IMR-90 (cell line): ENCODE measurements at regions not wholly inside any gene's neighbourhood (a gene's known extent, or its start where the extent isn't known, plus 50 kb on each side); places are given as distances from the start of the nearest gene placed in this dataset.

Experiments
- ATAC-seq: fragments of 200-7000 bp; cut with Tn5 transposase; 2 replicates; pipeline ENCODE4 v1.9.1; 2020; ENCODE audit warnings: low read depth, mild to moderate bottlenecking, moderate library complexity
- BruUV-seq: library from RNA; stranded (reverse); fragments of 400-500 nt; replicated peaks from 2 replicates; lab custom pipeline; 2021; lab: Mats Ljungman, UMichigan
- CTCF ChIA-PET: fragments of 300-600 bp; formaldehyde crosslinking; extraction: SDS; loops from one replicate; lab custom pipeline; 2021; ENCODE audit warnings: antibody characterized with exemption; lab: Yijun Ruan, JAX
- POLR2A ChIA-PET: fragments of 300-600 bp; sonication (Branson Sonifier 250); formaldehyde crosslinking; loops from one replicate; lab custom pipeline; 2022; ENCODE audit warnings: antibody characterized with exemption; ENCODE audit not compliant: unreplicated experiment; lab: Charles Lee
- DNase-seq: peaks from one replicate; pipeline ENCODE4 v3.0.0; 2013
- H2AFZ ChIP-seq: replicated peaks from 2 replicates; pipeline ENCODE3; 2013; ENCODE audit warnings: low read length, mild to moderate bottlenecking; ENCODE audit not compliant: poor library complexity
- H2AK5ac ChIP-seq: 2 replicates; pipeline ENCODE4 v1.6.1; 2013; ENCODE audit warnings: low read depth, low read length, inconsistent platforms
- H2AK9ac ChIP-seq: replicated peaks from 2 replicates; pipeline ENCODE3; 2013; ENCODE audit warnings: mild to moderate bottlenecking, low read depth, low read length, moderate library complexity; ENCODE audit not compliant: poor library complexity
- H2BK120ac ChIP-seq: 2 replicates; pipeline ENCODE4 v1.6.1; 2013; ENCODE audit warnings: low read depth, low read length, inconsistent platforms
- H2BK15ac ChIP-seq: 3 replicates; pipeline ENCODE4 v1.6.1; 2013; ENCODE audit warnings: low read depth, low read length, inconsistent platforms
- H2BK20ac ChIP-seq: 2 replicates; pipeline ENCODE4 v1.6.1; 2013; ENCODE audit warnings: low read depth, mild to moderate bottlenecking, inconsistent platforms, low read length, moderate library complexity
- H2BK5ac ChIP-seq: 2 replicates; pipeline ENCODE4 v1.6.1; 2013; ENCODE audit warnings: mild to moderate bottlenecking, low read depth, low read length, inconsistent platforms; ENCODE audit not compliant: poor library complexity, severe bottlenecking
- H3K14ac ChIP-seq: replicated peaks from 2 replicates; pipeline ENCODE4 v1.6.1; 2013; ENCODE audit warnings: low read depth, low read length, inconsistent platforms
- H3K18ac ChIP-seq: 2 replicates; pipeline ENCODE4 v1.6.1; 2013; ENCODE audit warnings: low read depth, low read length, control low read depth
- H3K23ac ChIP-seq: 2 replicates; pipeline ENCODE4 v1.6.1; 2013; ENCODE audit warnings: low read depth, low read length, inconsistent platforms
- H3K27ac ChIP-seq: 2 replicates; pipeline ENCODE4 v1.5.1; 2013; ENCODE audit warnings: mild to moderate bottlenecking, control low read depth, low read length; ENCODE audit not compliant: insufficient read depth
- H3K27me3 ChIP-seq: 2 replicates; pipeline ENCODE4 v1.6.1; 2013; ENCODE audit warnings: low read length; ENCODE audit not compliant: control insufficient read depth, insufficient read depth
- H3K36me3 ChIP-seq: 2 replicates; pipeline ENCODE4 v1.6.1; 2013; ENCODE audit warnings: low read length, mixed read lengths; ENCODE audit not compliant: control insufficient read depth, insufficient read depth
- H3K4ac ChIP-seq: 2 replicates; pipeline ENCODE4 v1.6.1; 2013; ENCODE audit warnings: low read depth, low read length, inconsistent platforms
- H3K4me1 ChIP-seq: 2 replicates; pipeline ENCODE4 v1.6.1; 2013; ENCODE audit warnings: low read length, mixed read lengths; ENCODE audit not compliant: control insufficient read depth, insufficient read depth
- H3K4me2 ChIP-seq: 2 replicates; pipeline ENCODE4 v1.6.1; 2013; ENCODE audit warnings: low read depth, mild to moderate bottlenecking, control low read depth, low read length, moderate library complexity
- H3K4me3 ChIP-seq: 2 replicates; pipeline ENCODE4 v1.5.1; 2013; ENCODE audit warnings: low read depth, mild to moderate bottlenecking, control low read depth, low read length, moderate library complexity; ENCODE audit not compliant: insufficient read depth
- H3K56ac ChIP-seq: 2 replicates; pipeline ENCODE4 v1.6.1; 2013; ENCODE audit warnings: low read length, inconsistent platforms; ENCODE audit not compliant: insufficient read depth; ENCODE audit errors: extremely low read depth
- H3K79me1 ChIP-seq, 2 experiments: 2 replicates each; pipeline ENCODE4 v1.6.1; 2013; ENCODE audit warnings: low read length in 2 of 2, inconsistent platforms in 1 of 2, low read depth in 1 of 2
- H3K9ac ChIP-seq: 2 replicates; pipeline ENCODE4 v1.6.1; 2013; ENCODE audit warnings: low read depth, low read length, control low read depth
- H3K9me1 ChIP-seq: 2 replicates; pipeline ENCODE4 v1.6.1; 2013; ENCODE audit warnings: low read length, inconsistent platforms; ENCODE audit not compliant: insufficient read depth
- H3K9me3 ChIP-seq: 2 replicates; pipeline ENCODE4 v1.6.1; 2013; ENCODE audit warnings: low read length; ENCODE audit not compliant: control insufficient read depth, insufficient read depth
- H4K20me1 ChIP-seq: 2 replicates; pipeline ENCODE4 v1.6.1; 2013; ENCODE audit warnings: low read length, inconsistent platforms; ENCODE audit not compliant: insufficient read depth
- H4K5ac ChIP-seq: 2 replicates; pipeline ENCODE4 v1.6.1; 2013; ENCODE audit warnings: mild to moderate bottlenecking, low read depth, low read length, control low read depth
- H4K8ac ChIP-seq, 2 experiments: 2 replicates each; pipeline ENCODE4 v1.6.1; 2013; ENCODE audit warnings: low read depth in 2 of 2, low read length in 2 of 2, control low read depth in 1 of 2, inconsistent platforms in 1 of 2
- H4K91ac ChIP-seq: 2 replicates; pipeline ENCODE4 v1.6.1; 2013; ENCODE audit warnings: low read depth, low read length, inconsistent platforms; ENCODE audit not compliant: insufficient read depth
- BHLHE40 ChIP-seq: fragments of 150-350 bp; IDR thresholded peaks from 2 replicates; pipeline ENCODE4 v1.6.1; 2016; ENCODE audit warnings: mild to moderate bottlenecking, low read depth, low read length
- CEBPB ChIP-seq: IDR thresholded peaks from 2 replicates; pipeline ENCODE4 v1.6.1; 2012; ENCODE audit warnings: low read depth, low read length, improper control_type of control experiment
- CHD1 ChIP-seq: IDR thresholded peaks from 2 replicates; pipeline ENCODE4 v1.6.1; 2012; ENCODE audit warnings: low read depth, low read length, improper control_type of control experiment
- FOS ChIP-seq: fragments of 150-350 bp; IDR thresholded peaks from 2 replicates; pipeline ENCODE4 v1.6.1; 2016; ENCODE audit warnings: low read depth, low read length
- MAFK ChIP-seq: IDR thresholded peaks from 2 replicates; pipeline ENCODE4 v1.6.1; 2012; ENCODE audit warnings: low read depth, low read length, improper control_type of control experiment
- MAZ ChIP-seq: IDR thresholded peaks from 2 replicates; pipeline ENCODE4 v1.6.1; 2012; ENCODE audit warnings: low read depth, mild to moderate bottlenecking, low read length, improper control_type of control experiment, moderate library complexity, borderline replicate concordance
- MXI1 ChIP-seq: IDR thresholded peaks from 2 replicates; pipeline ENCODE4 v1.6.1; 2012; ENCODE audit warnings: low read depth, mild to moderate bottlenecking, low read length, moderate library complexity, borderline replicate concordance
- NFE2L2 ChIP-seq: fragments of 150-350 bp; IDR thresholded peaks from 2 replicates; pipeline ENCODE4 v1.6.1; 2016; ENCODE audit warnings: low read depth, mild to moderate bottlenecking, low read length
- POLR2A ChIP-seq: IDR thresholded peaks from 2 replicates; pipeline ENCODE4 v1.6.1; 2012; ENCODE audit warnings: mild to moderate bottlenecking, low read depth, low read length
- RAD21 ChIP-seq: IDR thresholded peaks from 2 replicates; pipeline ENCODE4 v1.6.1; 2012; ENCODE audit warnings: low read length, improper control_type of control experiment
- RFX5 ChIP-seq: IDR thresholded peaks from 2 replicates; pipeline ENCODE4 v1.8.0; 2012; ENCODE audit warnings: low read depth, mild to moderate bottlenecking, low read length, moderate library complexity
- SMC3 ChIP-seq: fragments of 150-350 bp; IDR thresholded peaks from 2 replicates; pipeline ENCODE4 v1.6.1; 2016; ENCODE audit warnings: low read depth, mild to moderate bottlenecking, antibody characterized with exemption, low read length, moderate library complexity
- WGBS, 2 experiments: methylation state at CpG; one replicate each; pipeline versions ENCODE4 v1.1.5 to v1.1.7; 2013; ENCODE audit warnings: missing lambda C conversion rate in 2 of 2; ENCODE audit not compliant: insufficient read length in 1 of 2; ENCODE audit errors: extremely low coverage in 2 of 2; 5-methylcytosine and 5-hydroxymethylcytosine counted together
- dilution Hi-C: fragments of 300-500 bp; cut with HindIII; formaldehyde crosslinking; loops from one replicate; pipeline ENCODE4 v1.14.3; 2018; ENCODE audit warnings: low sequenced_read_pairs; ENCODE audit not compliant: unreplicated experiment
- in situ Hi-C: fragments of 300-500 bp; cut with MboI; formaldehyde crosslinking; loops from 3 replicates; pipeline ENCODE4 v1.14.3; 2019; ENCODE audit warnings: low sequenced_read_pairs, inconsistent platforms, mixed read lengths
- intact Hi-C: fragments of 100-400 bp; cut with micrococcal nuclease; formaldehyde crosslinking; loops from 2 replicates; pipeline ENCODE4 v1.10.0; 2022
- TF ChIP-seq, protein P1 (sequence below): fragments of 150-350 bp; IDR thresholded peaks from 2 replicates; pipeline ENCODE4 v1.6.1; 2016; ENCODE audit warnings: low read depth, mild to moderate bottlenecking, low read length, moderate library complexity, borderline replicate concordance
- TF ChIP-seq, protein P2 (sequence below): fragments of 150-350 bp; IDR thresholded peaks from 2 replicates; pipeline ENCODE4 v1.6.1; 2017; ENCODE audit warnings: mild to moderate bottlenecking, antibody characterized with exemption, low read length, low read depth
- TF ChIP-seq, protein P3 (sequence below): conservative IDR thresholded peaks from 2 replicates; pipeline ENCODE4 v1.5.1; 2012; ENCODE audit warnings: mild to moderate bottlenecking, low read depth, low read length, improper control_type of control experiment

DNA sequence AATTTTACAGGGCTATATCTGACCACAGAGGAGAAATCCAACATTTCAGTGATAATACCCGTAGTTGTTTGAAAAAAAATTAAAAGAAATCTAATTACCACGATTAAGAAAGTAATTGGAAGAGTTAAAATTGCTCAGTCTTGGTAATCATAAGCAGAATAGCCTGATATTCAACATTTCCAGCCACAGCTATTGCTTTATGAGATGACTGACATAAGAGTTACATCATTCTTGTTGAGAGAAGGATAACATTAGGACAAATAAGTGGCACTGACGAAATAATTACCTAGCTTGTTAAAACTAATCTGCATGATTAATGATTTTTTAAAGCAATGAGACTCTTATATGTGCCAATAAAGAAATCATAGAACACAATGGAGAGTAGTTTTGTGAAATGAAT is 825.0 kb upstream of the GBE1 start:
- no TSS peak for BruUV-seq
- Histone ChIP-seq H3K23ac (no peak overlapping the region), H3K36me3 (no peaks in the 10 kb centered on the region), H3K4me1 (no peaks in the 10 kb centered on the region), H4K5ac (no peak overlapping the region), H3K4me3 (no peak overlapping the region), H3K9me1 (no peaks in the 10 kb centered on the region), H3K4me2 (no peak overlapping the region), H3K4ac (no peak overlapping the region), H3K56ac (no peak overlapping the region), H4K8ac (no peak overlapping the region), H4K20me1 (no peaks in the 10 kb centered on the region), H2BK20ac (no peak overlapping the region), H2AK5ac (no peak overlapping the region), H4K91ac (no peak overlapping the region), H3K9ac (no peak overlapping the region), H2BK15ac (no peak overlapping the region), H3K18ac (no peak overlapping the region), H3K27me3 (no peaks in the 10 kb centered on the region), H3K27ac (no peak overlapping the region), H2BK5ac (no peak overlapping the region), H2BK120ac (no peak overlapping the region), H3K9me3 (peaks cover 2% of the 10 kb centered on the region; the same call in 1 of the 2 replicates), H3K14ac (no peak overlapping the region), H3K79me1 (no peaks in the 10 kb centered on the region), H2AFZ (no peak overlapping the region), H2AK9ac (no peak overlapping the region)
- dilution Hi-C loops = no loop called here
- POLR2A ChIA-PET = no interaction called here
- no CpG with 5 or more reads among the region's 3 CpGs for WGBS, 2 experiments
- TF ChIP-seq, protein P1, sequence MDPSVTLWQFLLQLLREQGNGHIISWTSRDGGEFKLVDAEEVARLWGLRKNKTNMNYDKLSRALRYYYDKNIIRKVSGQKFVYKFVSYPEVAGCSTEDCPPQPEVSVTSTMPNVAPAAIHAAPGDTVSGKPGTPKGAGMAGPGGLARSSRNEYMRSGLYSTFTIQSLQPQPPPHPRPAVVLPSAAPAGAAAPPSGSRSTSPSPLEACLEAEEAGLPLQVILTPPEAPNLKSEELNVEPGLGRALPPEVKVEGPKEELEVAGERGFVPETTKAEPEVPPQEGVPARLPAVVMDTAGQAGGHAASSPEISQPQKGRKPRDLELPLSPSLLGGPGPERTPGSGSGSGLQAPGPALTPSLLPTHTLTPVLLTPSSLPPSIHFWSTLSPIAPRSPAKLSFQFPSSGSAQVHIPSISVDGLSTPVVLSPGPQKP = no peak
- TF ChIP-seq SMC3 (no peak), POLR2A (no peak), RAD21 (no peak), CEBPB (no peak), FOS (no peak), MAZ (no peak), NFE2L2 (no peak), MAFK (no peak), BHLHE40 (no peak), MXI1 (no peak), CHD1 (no peak), RFX5 (no peak)
- TF ChIP-seq, protein P2, sequence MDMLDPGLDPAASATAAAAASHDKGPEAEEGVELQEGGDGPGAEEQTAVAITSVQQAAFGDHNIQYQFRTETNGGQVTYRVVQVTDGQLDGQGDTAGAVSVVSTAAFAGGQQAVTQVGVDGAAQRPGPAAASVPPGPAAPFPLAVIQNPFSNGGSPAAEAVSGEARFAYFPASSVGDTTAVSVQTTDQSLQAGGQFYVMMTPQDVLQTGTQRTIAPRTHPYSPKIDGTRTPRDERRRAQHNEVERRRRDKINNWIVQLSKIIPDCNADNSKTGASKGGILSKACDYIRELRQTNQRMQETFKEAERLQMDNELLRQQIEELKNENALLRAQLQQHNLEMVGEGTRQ = no peak
- TF ChIP-seq, protein P3, sequence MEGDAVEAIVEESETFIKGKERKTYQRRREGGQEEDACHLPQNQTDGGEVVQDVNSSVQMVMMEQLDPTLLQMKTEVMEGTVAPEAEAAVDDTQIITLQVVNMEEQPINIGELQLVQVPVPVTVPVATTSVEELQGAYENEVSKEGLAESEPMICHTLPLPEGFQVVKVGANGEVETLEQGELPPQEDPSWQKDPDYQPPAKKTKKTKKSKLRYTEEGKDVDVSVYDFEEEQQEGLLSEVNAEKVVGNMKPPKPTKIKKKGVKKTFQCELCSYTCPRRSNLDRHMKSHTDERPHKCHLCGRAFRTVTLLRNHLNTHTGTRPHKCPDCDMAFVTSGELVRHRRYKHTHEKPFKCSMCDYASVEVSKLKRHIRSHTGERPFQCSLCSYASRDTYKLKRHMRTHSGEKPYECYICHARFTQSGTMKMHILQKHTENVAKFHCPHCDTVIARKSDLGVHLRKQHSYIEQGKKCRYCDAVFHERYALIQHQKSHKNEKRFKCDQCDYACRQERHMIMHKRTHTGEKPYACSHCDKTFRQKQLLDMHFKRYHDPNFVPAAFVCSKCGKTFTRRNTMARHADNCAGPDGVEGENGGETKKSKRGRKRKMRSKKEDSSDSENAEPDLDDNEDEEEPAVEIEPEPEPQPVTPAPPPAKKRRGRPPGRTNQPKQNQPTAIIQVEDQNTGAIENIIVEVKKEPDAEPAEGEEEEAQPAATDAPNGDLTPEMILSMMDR = no peak
- ATAC-seq = no peak
- in situ Hi-C loops = no loop called here
- CTCF ChIA-PET = no interaction called here
- intact Hi-C loops = no loop called here
- DNase-seq = no peak
